ENCODE measurements at regions not wholly inside any gene's neighbourhood (a gene's known extent, or its start where the extent isn't known, plus 50 kb on each side); places are given as distances from the start of the nearest gene placed in this dataset.

DNA sequence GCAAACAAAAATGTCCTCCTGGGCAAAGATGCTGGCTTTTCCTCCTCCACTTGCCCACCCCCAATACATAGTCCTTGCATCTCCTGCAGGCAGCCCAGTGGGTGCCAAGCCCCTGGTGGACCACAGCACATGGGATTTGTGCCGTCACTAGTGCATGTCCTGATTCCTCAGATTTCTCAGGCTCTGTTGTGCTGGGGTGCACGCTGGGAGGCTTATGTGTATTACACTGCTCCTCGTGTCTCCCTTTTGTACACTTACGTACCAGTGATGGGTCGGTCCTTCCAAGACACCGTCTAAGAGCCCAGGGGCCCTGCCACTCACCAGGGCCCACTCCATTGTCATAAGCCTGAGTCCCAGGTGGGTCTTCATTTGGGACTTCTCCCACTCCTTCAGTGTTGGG lies 70.1 kb downstream of the PLXNA1 start:
- TF ChIP-seq POLR2AphosphoS5 (IDR thresholded peaks at IDR 0.05; ENCODE audit: low read depth) = no peak
- TF ChIP-seq, protein P1, sequence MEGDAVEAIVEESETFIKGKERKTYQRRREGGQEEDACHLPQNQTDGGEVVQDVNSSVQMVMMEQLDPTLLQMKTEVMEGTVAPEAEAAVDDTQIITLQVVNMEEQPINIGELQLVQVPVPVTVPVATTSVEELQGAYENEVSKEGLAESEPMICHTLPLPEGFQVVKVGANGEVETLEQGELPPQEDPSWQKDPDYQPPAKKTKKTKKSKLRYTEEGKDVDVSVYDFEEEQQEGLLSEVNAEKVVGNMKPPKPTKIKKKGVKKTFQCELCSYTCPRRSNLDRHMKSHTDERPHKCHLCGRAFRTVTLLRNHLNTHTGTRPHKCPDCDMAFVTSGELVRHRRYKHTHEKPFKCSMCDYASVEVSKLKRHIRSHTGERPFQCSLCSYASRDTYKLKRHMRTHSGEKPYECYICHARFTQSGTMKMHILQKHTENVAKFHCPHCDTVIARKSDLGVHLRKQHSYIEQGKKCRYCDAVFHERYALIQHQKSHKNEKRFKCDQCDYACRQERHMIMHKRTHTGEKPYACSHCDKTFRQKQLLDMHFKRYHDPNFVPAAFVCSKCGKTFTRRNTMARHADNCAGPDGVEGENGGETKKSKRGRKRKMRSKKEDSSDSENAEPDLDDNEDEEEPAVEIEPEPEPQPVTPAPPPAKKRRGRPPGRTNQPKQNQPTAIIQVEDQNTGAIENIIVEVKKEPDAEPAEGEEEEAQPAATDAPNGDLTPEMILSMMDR (conservative IDR thresholded peaks at IDR 0.05; ENCODE audit: low read depth in 2 of 2) = no peak
- no peak for TF ChIP-seq EZH2 (IDR thresholded peaks at IDR 0.05; ENCODE audit: low read depth, unreplicated experiment)
- TF ChIP-seq EZH2phosphoT487 (IDR thresholded peaks at IDR 0.05; ENCODE audit: unreplicated experiment) = no peak
- no peak for TF ChIP-seq ZNF114 (CRISPR knock-in tag; IDR thresholded peaks at IDR 0.05)
- TF ChIP-seq, protein P2, sequence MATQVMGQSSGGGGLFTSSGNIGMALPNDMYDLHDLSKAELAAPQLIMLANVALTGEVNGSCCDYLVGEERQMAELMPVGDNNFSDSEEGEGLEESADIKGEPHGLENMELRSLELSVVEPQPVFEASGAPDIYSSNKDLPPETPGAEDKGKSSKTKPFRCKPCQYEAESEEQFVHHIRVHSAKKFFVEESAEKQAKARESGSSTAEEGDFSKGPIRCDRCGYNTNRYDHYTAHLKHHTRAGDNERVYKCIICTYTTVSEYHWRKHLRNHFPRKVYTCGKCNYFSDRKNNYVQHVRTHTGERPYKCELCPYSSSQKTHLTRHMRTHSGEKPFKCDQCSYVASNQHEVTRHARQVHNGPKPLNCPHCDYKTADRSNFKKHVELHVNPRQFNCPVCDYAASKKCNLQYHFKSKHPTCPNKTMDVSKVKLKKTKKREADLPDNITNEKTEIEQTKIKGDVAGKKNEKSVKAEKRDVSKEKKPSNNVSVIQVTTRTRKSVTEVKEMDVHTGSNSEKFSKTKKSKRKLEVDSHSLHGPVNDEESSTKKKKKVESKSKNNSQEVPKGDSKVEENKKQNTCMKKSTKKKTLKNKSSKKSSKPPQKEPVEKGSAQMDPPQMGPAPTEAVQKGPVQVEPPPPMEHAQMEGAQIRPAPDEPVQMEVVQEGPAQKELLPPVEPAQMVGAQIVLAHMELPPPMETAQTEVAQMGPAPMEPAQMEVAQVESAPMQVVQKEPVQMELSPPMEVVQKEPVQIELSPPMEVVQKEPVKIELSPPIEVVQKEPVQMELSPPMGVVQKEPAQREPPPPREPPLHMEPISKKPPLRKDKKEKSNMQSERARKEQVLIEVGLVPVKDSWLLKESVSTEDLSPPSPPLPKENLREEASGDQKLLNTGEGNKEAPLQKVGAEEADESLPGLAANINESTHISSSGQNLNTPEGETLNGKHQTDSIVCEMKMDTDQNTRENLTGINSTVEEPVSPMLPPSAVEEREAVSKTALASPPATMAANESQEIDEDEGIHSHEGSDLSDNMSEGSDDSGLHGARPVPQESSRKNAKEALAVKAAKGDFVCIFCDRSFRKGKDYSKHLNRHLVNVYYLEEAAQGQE (IDR thresholded peaks at IDR 0.05; ENCODE audit: unreplicated experiment) = no peak
- no peak for TF ChIP-seq JUNB (IDR thresholded peaks at IDR 0.05; ENCODE audit: unreplicated experiment)
- no peak for TF ChIP-seq STAT1 (IDR thresholded peaks at IDR 0.05; ENCODE audit: unreplicated experiment)
- no peak for TF ChIP-seq CREB1 (CRISPR knock-in tag; IDR thresholded peaks at IDR 0.05; ENCODE audit: low read depth)
- no peak for TF ChIP-seq ZNF331 (CRISPR knock-in tag; IDR thresholded peaks at IDR 0.05; ENCODE audit: low read depth)
- TF ChIP-seq, protein P3, sequence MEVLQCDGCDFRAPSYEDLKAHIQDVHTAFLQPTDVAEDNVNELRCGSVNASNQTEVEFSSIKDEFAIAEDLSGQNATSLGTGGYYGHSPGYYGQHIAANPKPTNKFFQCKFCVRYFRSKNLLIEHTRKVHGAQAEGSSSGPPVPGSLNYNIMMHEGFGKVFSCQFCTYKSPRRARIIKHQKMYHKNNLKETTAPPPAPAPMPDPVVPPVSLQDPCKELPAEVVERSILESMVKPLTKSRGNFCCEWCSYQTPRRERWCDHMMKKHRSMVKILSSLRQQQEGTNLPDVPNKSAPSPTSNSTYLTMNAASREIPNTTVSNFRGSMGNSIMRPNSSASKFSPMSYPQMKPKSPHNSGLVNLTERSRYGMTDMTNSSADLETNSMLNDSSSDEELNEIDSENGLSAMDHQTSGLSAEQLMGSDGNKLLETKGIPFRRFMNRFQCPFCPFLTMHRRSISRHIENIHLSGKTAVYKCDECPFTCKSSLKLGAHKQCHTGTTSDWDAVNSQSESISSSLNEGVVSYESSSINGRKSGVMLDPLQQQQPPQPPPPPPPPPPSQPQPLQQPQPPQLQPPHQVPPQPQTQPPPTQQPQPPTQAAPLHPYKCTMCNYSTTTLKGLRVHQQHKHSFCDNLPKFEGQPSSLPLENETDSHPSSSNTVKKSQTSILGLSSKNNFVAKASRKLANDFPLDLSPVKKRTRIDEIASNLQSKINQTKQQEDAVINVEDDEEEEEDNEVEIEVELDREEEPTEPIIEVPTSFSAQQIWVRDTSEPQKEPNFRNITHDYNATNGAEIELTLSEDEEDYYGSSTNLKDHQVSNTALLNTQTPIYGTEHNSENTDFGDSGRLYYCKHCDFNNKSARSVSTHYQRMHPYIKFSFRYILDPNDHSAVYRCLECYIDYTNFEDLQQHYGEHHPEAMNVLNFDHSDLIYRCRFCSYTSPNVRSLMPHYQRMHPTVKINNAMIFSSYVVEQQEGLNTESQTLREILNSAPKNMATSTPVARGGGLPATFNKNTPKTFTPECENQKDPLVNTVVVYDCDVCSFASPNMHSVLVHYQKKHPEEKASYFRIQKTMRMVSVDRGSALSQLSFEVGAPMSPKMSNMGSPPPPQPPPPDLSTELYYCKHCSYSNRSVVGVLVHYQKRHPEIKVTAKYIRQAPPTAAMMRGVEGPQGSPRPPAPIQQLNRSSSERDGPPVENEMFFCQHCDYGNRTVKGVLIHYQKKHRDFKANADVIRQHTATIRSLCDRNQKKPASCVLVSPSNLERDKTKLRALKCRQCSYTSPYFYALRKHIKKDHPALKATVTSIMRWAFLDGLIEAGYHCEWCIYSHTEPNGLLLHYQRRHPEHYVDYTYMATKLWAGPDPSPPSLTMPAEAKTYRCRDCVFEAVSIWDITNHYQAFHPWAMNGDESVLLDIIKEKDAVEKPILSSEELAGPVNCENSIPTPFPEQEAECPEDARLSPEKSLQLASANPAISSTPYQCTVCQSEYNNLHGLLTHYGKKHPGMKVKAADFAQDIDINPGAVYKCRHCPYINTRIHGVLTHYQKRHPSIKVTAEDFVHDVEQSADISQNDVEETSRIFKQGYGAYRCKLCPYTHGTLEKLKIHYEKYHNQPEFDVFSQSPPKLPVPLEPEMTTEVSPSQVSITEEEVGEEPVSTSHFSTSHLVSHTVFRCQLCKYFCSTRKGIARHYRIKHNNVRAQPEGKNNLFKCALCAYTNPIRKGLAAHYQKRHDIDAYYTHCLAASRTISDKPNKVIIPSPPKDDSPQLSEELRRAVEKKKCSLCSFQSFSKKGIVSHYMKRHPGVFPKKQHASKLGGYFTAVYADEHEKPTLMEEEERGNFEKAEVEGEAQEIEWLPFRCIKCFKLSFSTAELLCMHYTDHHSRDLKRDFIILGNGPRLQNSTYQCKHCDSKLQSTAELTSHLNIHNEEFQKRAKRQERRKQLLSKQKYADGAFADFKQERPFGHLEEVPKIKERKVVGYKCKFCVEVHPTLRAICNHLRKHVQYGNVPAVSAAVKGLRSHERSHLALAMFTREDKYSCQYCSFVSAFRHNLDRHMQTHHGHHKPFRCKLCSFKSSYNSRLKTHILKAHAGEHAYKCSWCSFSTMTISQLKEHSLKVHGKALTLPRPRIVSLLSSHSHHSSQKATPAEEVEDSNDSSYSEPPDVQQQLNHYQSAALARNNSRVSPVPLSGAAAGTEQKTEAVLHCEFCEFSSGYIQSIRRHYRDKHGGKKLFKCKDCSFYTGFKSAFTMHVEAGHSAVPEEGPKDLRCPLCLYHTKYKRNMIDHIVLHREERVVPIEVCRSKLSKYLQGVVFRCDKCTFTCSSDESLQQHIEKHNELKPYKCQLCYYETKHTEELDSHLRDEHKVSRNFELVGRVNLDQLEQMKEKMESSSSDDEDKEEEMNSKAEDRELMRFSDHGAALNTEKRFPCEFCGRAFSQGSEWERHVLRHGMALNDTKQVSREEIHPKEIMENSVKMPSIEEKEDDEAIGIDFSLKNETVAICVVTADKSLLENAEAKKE (CRISPR knock-in tag; IDR thresholded peaks at IDR 0.05) = no peak
- no peak for TF ChIP-seq NANOG (IDR thresholded peaks at IDR 0.05; ENCODE audit: borderline replicate concordance)

Data from GM23338 (cell line).